IMR-90 (cell line): ENCODE measurements at regions not wholly inside any gene's neighbourhood (a gene's known extent, or its start where the extent isn't known, plus 50 kb on each side); places are given as distances from the start of the nearest gene placed in this dataset.

Source experiments
- ATAC-seq: fragments of 200-7000 bp; cut with Tn5 transposase; 2 replicates; pipeline ENCODE4 v1.9.1; 2020; ENCODE audit warnings: low read depth, mild to moderate bottlenecking, moderate library complexity
- BruUV-seq: library from RNA; stranded (reverse); fragments of 400-500 nt; replicated peaks from 2 replicates; lab custom pipeline; 2021; lab: Mats Ljungman, UMichigan
- CTCF ChIA-PET: fragments of 300-600 bp; formaldehyde crosslinking; extraction: SDS; loops from one replicate; lab custom pipeline; 2021; ENCODE audit warnings: antibody characterized with exemption; lab: Yijun Ruan, JAX
- POLR2A ChIA-PET: fragments of 300-600 bp; sonication (Branson Sonifier 250); formaldehyde crosslinking; loops from one replicate; lab custom pipeline; 2022; ENCODE audit warnings: antibody characterized with exemption; ENCODE audit not compliant: unreplicated experiment; lab: Charles Lee
- DNase-seq: peaks from one replicate; pipeline ENCODE4 v3.0.0; 2013
- H2AFZ ChIP-seq: replicated peaks from 2 replicates; pipeline ENCODE3; 2013; ENCODE audit warnings: low read length, mild to moderate bottlenecking; ENCODE audit not compliant: poor library complexity
- H2AK5ac ChIP-seq: 2 replicates; pipeline ENCODE4 v1.6.1; 2013; ENCODE audit warnings: low read depth, low read length, inconsistent platforms
- H2AK9ac ChIP-seq: replicated peaks from 2 replicates; pipeline ENCODE3; 2013; ENCODE audit warnings: mild to moderate bottlenecking, low read depth, low read length, moderate library complexity; ENCODE audit not compliant: poor library complexity
- H2BK120ac ChIP-seq: 2 replicates; pipeline ENCODE4 v1.6.1; 2013; ENCODE audit warnings: low read depth, low read length, inconsistent platforms
- H2BK15ac ChIP-seq: 3 replicates; pipeline ENCODE4 v1.6.1; 2013; ENCODE audit warnings: low read depth, low read length, inconsistent platforms
- H2BK20ac ChIP-seq: 2 replicates; pipeline ENCODE4 v1.6.1; 2013; ENCODE audit warnings: low read depth, mild to moderate bottlenecking, inconsistent platforms, low read length, moderate library complexity
- H2BK5ac ChIP-seq: 2 replicates; pipeline ENCODE4 v1.6.1; 2013; ENCODE audit warnings: mild to moderate bottlenecking, low read depth, low read length, inconsistent platforms; ENCODE audit not compliant: poor library complexity, severe bottlenecking
- H3K14ac ChIP-seq: replicated peaks from 2 replicates; pipeline ENCODE4 v1.6.1; 2013; ENCODE audit warnings: low read depth, low read length, inconsistent platforms
- H3K18ac ChIP-seq: 2 replicates; pipeline ENCODE4 v1.6.1; 2013; ENCODE audit warnings: low read depth, low read length, control low read depth
- H3K23ac ChIP-seq: 2 replicates; pipeline ENCODE4 v1.6.1; 2013; ENCODE audit warnings: low read depth, low read length, inconsistent platforms
- H3K27ac ChIP-seq: 2 replicates; pipeline ENCODE4 v1.5.1; 2013; ENCODE audit warnings: mild to moderate bottlenecking, control low read depth, low read length; ENCODE audit not compliant: insufficient read depth
- H3K27me3 ChIP-seq: 2 replicates; pipeline ENCODE4 v1.6.1; 2013; ENCODE audit warnings: low read length; ENCODE audit not compliant: control insufficient read depth, insufficient read depth
- H3K36me3 ChIP-seq: 2 replicates; pipeline ENCODE4 v1.6.1; 2013; ENCODE audit warnings: low read length, mixed read lengths; ENCODE audit not compliant: control insufficient read depth, insufficient read depth
- H3K4ac ChIP-seq: 2 replicates; pipeline ENCODE4 v1.6.1; 2013; ENCODE audit warnings: low read depth, low read length, inconsistent platforms
- H3K4me1 ChIP-seq: 2 replicates; pipeline ENCODE4 v1.6.1; 2013; ENCODE audit warnings: low read length, mixed read lengths; ENCODE audit not compliant: control insufficient read depth, insufficient read depth
- H3K4me2 ChIP-seq: 2 replicates; pipeline ENCODE4 v1.6.1; 2013; ENCODE audit warnings: low read depth, mild to moderate bottlenecking, control low read depth, low read length, moderate library complexity
- H3K4me3 ChIP-seq: 2 replicates; pipeline ENCODE4 v1.5.1; 2013; ENCODE audit warnings: low read depth, mild to moderate bottlenecking, control low read depth, low read length, moderate library complexity; ENCODE audit not compliant: insufficient read depth
- H3K56ac ChIP-seq: 2 replicates; pipeline ENCODE4 v1.6.1; 2013; ENCODE audit warnings: low read length, inconsistent platforms; ENCODE audit not compliant: insufficient read depth; ENCODE audit errors: extremely low read depth
- H3K79me1 ChIP-seq, 2 experiments: 2 replicates each; pipeline ENCODE4 v1.6.1; 2013; ENCODE audit warnings: low read length in 2 of 2, inconsistent platforms in 1 of 2, low read depth in 1 of 2
- H3K9ac ChIP-seq: 2 replicates; pipeline ENCODE4 v1.6.1; 2013; ENCODE audit warnings: low read depth, low read length, control low read depth
- H3K9me1 ChIP-seq: 2 replicates; pipeline ENCODE4 v1.6.1; 2013; ENCODE audit warnings: low read length, inconsistent platforms; ENCODE audit not compliant: insufficient read depth
- H3K9me3 ChIP-seq: 2 replicates; pipeline ENCODE4 v1.6.1; 2013; ENCODE audit warnings: low read length; ENCODE audit not compliant: control insufficient read depth, insufficient read depth
- H4K20me1 ChIP-seq: 2 replicates; pipeline ENCODE4 v1.6.1; 2013; ENCODE audit warnings: low read length, inconsistent platforms; ENCODE audit not compliant: insufficient read depth
- H4K5ac ChIP-seq: 2 replicates; pipeline ENCODE4 v1.6.1; 2013; ENCODE audit warnings: mild to moderate bottlenecking, low read depth, low read length, control low read depth
- H4K8ac ChIP-seq, 2 experiments: 2 replicates each; pipeline ENCODE4 v1.6.1; 2013; ENCODE audit warnings: low read depth in 2 of 2, low read length in 2 of 2, control low read depth in 1 of 2, inconsistent platforms in 1 of 2
- H4K91ac ChIP-seq: 2 replicates; pipeline ENCODE4 v1.6.1; 2013; ENCODE audit warnings: low read depth, low read length, inconsistent platforms; ENCODE audit not compliant: insufficient read depth
- MAFK ChIP-seq: IDR thresholded peaks from 2 replicates; pipeline ENCODE4 v1.6.1; 2012; ENCODE audit warnings: low read depth, low read length, improper control_type of control experiment
- MAZ ChIP-seq: IDR thresholded peaks from 2 replicates; pipeline ENCODE4 v1.6.1; 2012; ENCODE audit warnings: low read depth, mild to moderate bottlenecking, low read length, improper control_type of control experiment, moderate library complexity, borderline replicate concordance
- MXI1 ChIP-seq: IDR thresholded peaks from 2 replicates; pipeline ENCODE4 v1.6.1; 2012; ENCODE audit warnings: low read depth, mild to moderate bottlenecking, low read length, moderate library complexity, borderline replicate concordance
- NFE2L2 ChIP-seq: fragments of 150-350 bp; IDR thresholded peaks from 2 replicates; pipeline ENCODE4 v1.6.1; 2016; ENCODE audit warnings: low read depth, mild to moderate bottlenecking, low read length
- RAD21 ChIP-seq: IDR thresholded peaks from 2 replicates; pipeline ENCODE4 v1.6.1; 2012; ENCODE audit warnings: low read length, improper control_type of control experiment
- RFX5 ChIP-seq: IDR thresholded peaks from 2 replicates; pipeline ENCODE4 v1.8.0; 2012; ENCODE audit warnings: low read depth, mild to moderate bottlenecking, low read length, moderate library complexity
- USF2 ChIP-seq: fragments of 150-350 bp; IDR thresholded peaks from 2 replicates; pipeline ENCODE4 v1.6.1; 2017; ENCODE audit warnings: mild to moderate bottlenecking, antibody characterized with exemption, low read length, low read depth
- WGBS, 2 experiments: methylation state at CpG; one replicate each; pipeline versions ENCODE4 v1.1.5 to v1.1.7; 2013; ENCODE audit warnings: missing lambda C conversion rate in 2 of 2; ENCODE audit not compliant: insufficient read length in 1 of 2; ENCODE audit errors: extremely low coverage in 2 of 2; 5-methylcytosine and 5-hydroxymethylcytosine counted together
- dilution Hi-C: fragments of 300-500 bp; cut with HindIII; formaldehyde crosslinking; loops from one replicate; pipeline ENCODE4 v1.14.3; 2018; ENCODE audit warnings: low sequenced_read_pairs; ENCODE audit not compliant: unreplicated experiment
- in situ Hi-C: fragments of 300-500 bp; cut with MboI; formaldehyde crosslinking; loops from 3 replicates; pipeline ENCODE4 v1.14.3; 2019; ENCODE audit warnings: low sequenced_read_pairs, inconsistent platforms, mixed read lengths
- intact Hi-C: fragments of 100-400 bp; cut with micrococcal nuclease; formaldehyde crosslinking; loops from 2 replicates; pipeline ENCODE4 v1.10.0; 2022
- TF ChIP-seq, protein P1 (sequence below): fragments of 150-350 bp; IDR thresholded peaks from 2 replicates; pipeline ENCODE4 v1.6.1; 2016; ENCODE audit warnings: low read depth, mild to moderate bottlenecking, low read length, moderate library complexity, borderline replicate concordance

DNA sequence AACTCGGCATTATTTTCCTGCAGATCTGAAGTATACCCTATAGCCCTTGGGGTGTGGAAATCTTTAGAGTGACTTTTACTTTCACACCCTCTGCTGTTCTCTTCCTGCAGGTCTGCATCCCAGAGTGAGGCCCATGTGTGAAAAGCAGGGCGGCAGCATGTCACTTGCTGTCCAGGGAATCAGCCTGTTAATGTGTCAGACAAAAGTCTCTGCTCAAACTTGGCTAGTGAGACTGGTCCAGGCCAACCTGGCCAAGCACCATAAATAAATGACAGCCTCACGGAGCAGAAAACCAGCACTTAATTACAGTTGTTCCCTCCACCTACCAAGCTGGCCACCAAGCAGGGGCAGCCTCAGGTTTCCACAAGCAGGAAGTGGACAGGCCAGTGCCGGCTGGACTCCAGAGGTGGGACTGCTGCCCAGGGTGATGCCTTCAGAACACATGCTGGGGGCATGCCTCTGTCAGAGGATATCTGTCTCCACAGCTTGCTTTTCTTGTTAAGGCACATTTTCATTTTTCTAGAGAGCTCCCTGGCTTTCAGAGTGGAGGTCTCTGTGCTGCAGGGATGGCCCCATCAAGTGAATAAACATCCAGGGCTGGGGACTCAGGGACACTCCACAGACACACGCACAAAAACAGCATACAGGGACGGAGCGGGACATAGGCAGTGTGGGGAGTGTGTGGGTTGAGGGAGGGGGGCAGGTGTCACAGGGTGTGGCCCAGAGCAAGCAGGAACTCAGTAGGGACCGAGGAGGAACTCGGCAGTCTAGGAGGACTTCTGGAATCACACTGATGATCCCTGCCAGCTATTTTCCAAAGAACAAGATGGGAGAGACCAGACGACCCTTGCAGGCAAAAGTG lies 243.8 kb upstream of the IRX1 start:
- H3K18ac ChIP-seq: no peak overlapping the region
- no peak overlapping the region for H2BK120ac ChIP-seq
- H2BK20ac ChIP-seq: no peak overlapping the region
- no peak overlapping the region for H2AFZ ChIP-seq
- BruUV-seq: no TSS peak
- H3K9me3 ChIP-seq: peaks cover 41% of the 10 kb centered on the region
- CTCF ChIA-PET: no interaction called here
- no peak overlapping the region for H4K5ac ChIP-seq
- H3K36me3 ChIP-seq: no peaks in the 10 kb centered on the region
- H4K20me1 ChIP-seq: no peaks in the 10 kb centered on the region
- ATAC-seq: no peak
- no peak overlapping the region for H3K14ac ChIP-seq
- POLR2A ChIA-PET: no interaction called here
- no peak overlapping the region for H2BK5ac ChIP-seq
- no peak overlapping the region for H3K4me3 ChIP-seq
- H3K9me1 ChIP-seq: no peaks in the 10 kb centered on the region
- intact Hi-C loops (no loop called here), dilution Hi-C loops (no loop called here), in situ Hi-C loops (no loop called here)
- H3K4me2 ChIP-seq: no peak overlapping the region
- no peak overlapping the region for H3K4ac ChIP-seq
- WGBS, 2 experiments: 27% methylated on average over 2 of the region's 10 CpGs; no CpG with 5 or more reads in 1 of the 2 experiments
- no peak for DNase-seq
- no peak overlapping the region for H2BK15ac ChIP-seq
- H3K27me3 ChIP-seq: no peaks in the 10 kb centered on the region
- no peak overlapping the region for H3K9ac ChIP-seq
- no peak overlapping the region for H2AK9ac ChIP-seq
- H4K8ac ChIP-seq: no peak overlapping the region
- H2AK5ac ChIP-seq: no peak overlapping the region
- no peak overlapping the region for H3K27ac ChIP-seq
- H3K79me1 ChIP-seq: no peaks in the 10 kb centered on the region
- no peak overlapping the region for H4K91ac ChIP-seq
- H3K23ac ChIP-seq: no peak overlapping the region
- H3K56ac ChIP-seq: no peak overlapping the region
- H3K4me1 ChIP-seq: no peaks in the 10 kb centered on the region
- TF ChIP-seq RAD21: no peak
- no peak for TF ChIP-seq MAFK
- TF ChIP-seq MXI1: no peak
- TF ChIP-seq USF2: no peak
- no peak for TF ChIP-seq NFE2L2
- TF ChIP-seq RFX5: no peak
- TF ChIP-seq, protein P1, sequence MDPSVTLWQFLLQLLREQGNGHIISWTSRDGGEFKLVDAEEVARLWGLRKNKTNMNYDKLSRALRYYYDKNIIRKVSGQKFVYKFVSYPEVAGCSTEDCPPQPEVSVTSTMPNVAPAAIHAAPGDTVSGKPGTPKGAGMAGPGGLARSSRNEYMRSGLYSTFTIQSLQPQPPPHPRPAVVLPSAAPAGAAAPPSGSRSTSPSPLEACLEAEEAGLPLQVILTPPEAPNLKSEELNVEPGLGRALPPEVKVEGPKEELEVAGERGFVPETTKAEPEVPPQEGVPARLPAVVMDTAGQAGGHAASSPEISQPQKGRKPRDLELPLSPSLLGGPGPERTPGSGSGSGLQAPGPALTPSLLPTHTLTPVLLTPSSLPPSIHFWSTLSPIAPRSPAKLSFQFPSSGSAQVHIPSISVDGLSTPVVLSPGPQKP: no peak
- TF ChIP-seq MAZ: no peak
